AG10803 (cell line): ENCODE measurements at regions not wholly inside any gene's neighbourhood (a gene's known extent, or its start where the extent isn't known, plus 50 kb on each side); places are given as distances from the start of the nearest gene placed in this dataset.
"Not testable (repeated sequence)": the region's sequence is repeated elsewhere in the genome, so short reads cannot be mapped to it uniquely, and the experiment has no call there.

Experiments used
- DNase-seq: peaks from one replicate; pipeline ENCODE4 v3.0.0; 2010; ENCODE audit warnings: low read depth
- H3K4me3 ChIP-seq: 2 replicates; pipeline ENCODE4 v1.5.1; 2011; ENCODE audit warnings: mild to moderate bottlenecking, low read length, control low read depth
- CTCF ChIP-seq: conservative IDR thresholded peaks from 2 replicates; pipeline ENCODE4 v1.5.1; 2011; ENCODE audit warnings: mild to moderate bottlenecking, low read length, control low read depth, inconsistent platforms

- no peak overlapping the region for H3K4me3 ChIP-seq
- no peak for TF ChIP-seq CTCF
- DNase-seq = no peak
These were observed 307.4 kb upstream of the SEMA6A start for GRCh38 chr5:116881921-116882531.

GRCh38 chr5:116880601-116881000, 306.0 kb upstream of the SEMA6A start:
- DNase-seq = no peak
- no peak for TF ChIP-seq CTCF
- H3K4me3 ChIP-seq = no peak overlapping the region

GRCh38 chr5:116880150-116880549, 305.5 kb upstream of the SEMA6A start:
- DNase-seq = no peak
- H3K4me3 ChIP-seq = no peak overlapping the region
- no peak for TF ChIP-seq CTCF

GRCh38 chr5:116876240-116876840, 301.7 kb upstream of the SEMA6A start:
- no peak for TF ChIP-seq CTCF
- DNase-seq = no peak

GRCh38 chr5:116872986-116873385, 298.4 kb upstream of the SEMA6A start:
- no peak for DNase-seq
- TF ChIP-seq CTCF = no peak
- no peak overlapping the region for H3K4me3 ChIP-seq

More at GRCh38 chr5:116876240-116876840, 301.7 kb upstream of the SEMA6A start:
- no peak overlapping the region for H3K4me3 ChIP-seq

- DNase-seq = no peak
- H3K4me3 ChIP-seq = no peak overlapping the region
- TF ChIP-seq CTCF = no peak
These were observed 297.9 kb upstream of the SEMA6A start for GRCh38 chr5:116872486-116872885.

- DNase-seq, H3K4me3 ChIP-seq: not testable (repeated sequence)
These were observed 293.2 kb upstream of the SEMA6A start for GRCh38 chr5:116867825-116868224.
